Neural cell (in vitro differentiated cells): ENCODE measurements at regions not wholly inside any gene's neighbourhood (a gene's known extent, or its start where the extent isn't known, plus 50 kb on each side); places are given as distances from the start of the nearest gene placed in this dataset.
"Not testable (repeated sequence)": the region's sequence is repeated elsewhere in the genome, so short reads cannot be mapped to it uniquely, and the experiment has no call there.

ENCODE experiments used
- CTCF ChIP-seq: fragments of 450-650 bp; IDR thresholded peaks from 2 replicates; pipeline ENCODE4 v1.5.1; 2014; ENCODE audit warnings: antibody characterized with exemption, mild to moderate bottlenecking, moderate library complexity; ENCODE audit not compliant: poor library complexity, severe bottlenecking
- EP300 ChIP-seq: fragments of 450-650 bp; conservative IDR thresholded peaks from 2 replicates; pipeline ENCODE4 v1.6.1; 2014; ENCODE audit warnings: antibody characterized with exemption, mild to moderate bottlenecking, moderate library complexity; ENCODE audit not compliant: poor library complexity, severe bottlenecking
- EZH2 ChIP-seq: fragments of 200-600, 300-800 bp; shearing (Covaris generic), sonication (generic); IDR thresholded peaks from 2 replicates; pipeline ENCODE4 v1.6.1; 2014; ENCODE audit warnings: antibody characterized with exemption, low read length, borderline replicate concordance, mild to moderate bottlenecking; ENCODE audit not compliant: insufficient read depth, poor library complexity, severe bottlenecking

- TF ChIP-seq CTCF, EZH2, EP300: not testable (repeated sequence)
Observed at GRCh38 chrX:454514-454913, 67.8 kb upstream of the PPP2R3B start.
